ENCODE measurements at regions not wholly inside any gene's neighbourhood (a gene's known extent, or its start where the extent isn't known, plus 50 kb on each side); places are given as distances from the start of the nearest gene placed in this dataset.

DNA sequence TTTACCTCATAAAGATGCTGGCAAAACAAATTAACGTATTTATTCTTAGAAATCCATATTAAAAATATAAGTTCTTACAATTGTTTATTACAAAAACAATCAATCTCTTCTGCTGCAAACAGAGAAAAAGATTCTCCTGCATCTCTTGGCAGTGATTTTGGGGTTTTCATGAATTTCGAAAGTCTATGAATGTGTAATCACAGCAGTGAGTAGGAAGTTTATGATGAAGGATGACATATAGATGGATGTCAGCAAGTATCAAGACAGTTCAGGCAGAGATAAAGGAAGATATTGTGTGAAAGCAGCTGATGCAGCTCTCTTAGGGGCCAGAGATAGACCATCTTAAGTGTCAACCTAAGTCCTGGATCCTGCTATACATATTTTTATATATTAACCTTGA lies 196.9 kb upstream of the BANK1 start:
- DNase-seq = no peak

DNA sequence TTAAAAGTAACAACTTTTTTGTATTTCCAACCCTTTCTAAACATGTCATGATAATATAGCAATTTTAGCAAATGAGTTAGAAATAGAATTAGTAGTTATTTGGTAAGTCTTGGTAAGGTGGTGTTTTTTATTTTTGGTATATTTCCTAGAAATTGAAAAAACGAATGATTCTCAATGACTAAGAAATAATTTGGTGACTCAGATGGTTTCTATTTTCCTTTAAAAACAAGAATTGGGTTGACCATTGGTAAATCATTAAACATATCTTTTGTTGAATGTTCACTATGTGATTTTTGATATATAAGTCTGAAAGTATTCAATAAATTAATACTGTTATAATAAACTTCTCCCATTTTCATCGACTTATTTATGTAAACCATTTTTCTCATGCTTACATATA lies 206.2 kb upstream of the BANK1 start:
- no peak for DNase-seq

DNA sequence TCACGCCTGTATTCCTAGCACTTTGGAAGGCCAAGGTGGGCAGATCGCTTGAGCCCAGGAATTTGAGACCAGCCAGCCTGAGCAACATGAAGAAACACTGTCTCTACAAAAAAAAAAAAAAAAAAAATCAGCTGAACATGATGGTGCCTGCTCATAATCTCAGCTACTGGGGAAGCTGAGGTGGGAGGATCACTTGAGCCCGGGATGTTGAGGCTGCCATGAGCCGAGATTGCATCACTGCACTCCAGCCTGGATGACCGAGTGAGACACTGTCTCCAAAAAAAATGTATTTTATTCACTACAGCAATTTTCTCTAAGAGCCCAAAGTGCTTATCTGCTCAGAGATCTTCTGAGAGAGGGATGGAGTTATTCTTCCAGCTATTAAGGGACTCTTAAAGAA lies 215.8 kb upstream of the PPP3CA start:
- DNase-seq = no peak

DNA sequence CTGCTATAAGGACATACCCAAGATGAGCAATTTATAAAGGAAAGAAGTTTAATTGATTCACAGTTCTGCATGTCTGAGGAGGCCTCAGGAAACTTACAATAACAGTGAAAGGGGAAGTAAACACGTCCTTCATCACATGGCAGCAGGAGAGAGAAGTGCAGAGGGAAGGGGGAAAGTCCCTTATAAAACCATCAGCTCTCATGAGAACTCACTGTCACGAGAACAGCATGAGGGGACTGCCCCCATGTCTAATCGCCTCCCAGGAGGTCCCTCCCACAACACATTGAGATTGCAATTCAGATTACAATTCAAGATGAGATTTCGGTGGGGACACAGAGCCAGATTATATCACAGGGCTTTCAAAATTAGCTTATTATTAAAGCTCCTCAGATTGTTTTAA lies 209.5 kb upstream of the PPP3CA start:
- DNase-seq = no peak

DNA sequence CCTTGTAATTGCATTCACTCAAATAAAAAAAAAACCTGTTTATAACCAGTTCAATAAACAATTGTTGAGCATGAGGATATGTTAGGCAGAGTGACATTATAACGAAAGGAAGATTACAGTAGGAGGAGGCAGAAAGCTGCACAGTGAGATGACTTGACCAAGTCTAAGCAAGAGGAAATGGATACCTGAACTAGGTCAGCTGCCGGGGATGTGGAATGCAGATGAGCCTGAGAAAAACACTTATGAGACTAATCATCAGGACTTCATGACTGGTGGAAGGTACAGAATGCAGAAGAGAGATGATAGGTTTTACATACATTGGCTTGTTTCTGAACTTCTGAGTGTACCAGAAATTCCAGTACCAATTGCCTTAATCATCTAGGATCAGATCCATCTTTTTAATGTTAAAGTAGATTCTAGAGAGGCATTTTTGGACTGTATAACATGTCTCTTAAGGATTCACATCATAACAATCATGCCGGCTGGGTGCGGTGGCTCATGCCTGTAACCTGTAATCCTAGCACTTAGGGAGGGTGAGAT lies 208.1 kb upstream of the PPP3CA start:
- no peak for DNase-seq

DNA sequence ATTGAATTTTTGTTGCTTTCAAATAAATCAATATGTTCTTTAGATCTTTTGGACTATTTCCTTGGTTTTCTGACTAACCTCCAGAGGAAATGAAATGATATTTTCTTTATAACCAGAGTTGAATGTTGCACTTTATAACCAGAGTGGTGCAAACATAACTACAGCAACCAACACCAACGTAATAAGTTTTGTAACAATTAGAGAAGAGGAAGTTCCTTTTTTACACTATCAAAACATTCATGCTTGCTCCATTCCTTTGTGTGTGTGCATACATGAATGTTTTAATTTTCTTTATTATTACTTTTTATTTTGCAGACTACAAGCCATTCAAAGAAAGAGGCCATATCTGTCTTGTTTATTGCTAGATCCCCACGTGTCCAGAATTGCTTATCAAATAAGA lies 193.0 kb upstream of the PPP3CA start:
- DNase-seq = no peak

DNA sequence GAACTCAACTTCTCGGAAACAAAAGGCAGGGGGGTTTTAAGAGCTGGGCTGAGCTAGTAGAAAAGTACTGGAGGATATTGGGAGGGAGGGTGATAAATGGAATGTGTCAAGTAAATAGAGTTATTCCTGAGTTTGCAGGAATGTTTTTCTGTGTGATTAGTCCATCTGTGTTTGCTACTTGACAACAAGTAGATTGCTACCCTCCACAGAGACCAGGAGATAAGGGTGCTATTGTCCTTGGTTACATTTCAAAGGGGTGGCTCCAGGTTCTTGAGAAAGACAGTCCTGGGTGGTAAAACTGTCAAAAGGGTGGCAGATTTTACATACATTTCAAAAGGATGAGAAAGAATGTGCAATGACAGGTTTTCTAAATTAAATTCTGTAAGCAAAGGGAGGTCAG lies 181.2 kb upstream of the PPP3CA start:
- DNase-seq = no peak

DNA sequence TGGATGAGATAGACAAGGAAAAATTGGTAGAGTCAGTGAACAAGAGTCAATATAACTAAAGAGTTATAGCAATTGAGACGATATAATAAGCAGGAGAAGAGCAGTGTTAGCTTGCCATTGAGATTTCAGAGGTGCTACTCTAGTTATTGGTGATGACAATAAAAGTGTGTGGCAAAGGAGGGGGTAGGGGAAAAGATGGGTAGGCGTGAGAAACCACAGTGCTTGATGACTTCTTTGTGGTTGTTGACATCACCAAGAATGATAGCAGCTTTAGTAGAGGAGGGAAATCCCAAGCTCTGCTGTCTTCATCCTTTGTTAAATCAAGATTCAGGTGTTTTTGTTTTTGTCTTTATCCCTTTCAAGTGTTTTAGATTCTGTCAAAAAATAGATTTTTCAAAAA lies 179.9 kb upstream of the PPP3CA start:
- DNase-seq = no peak

DNA sequence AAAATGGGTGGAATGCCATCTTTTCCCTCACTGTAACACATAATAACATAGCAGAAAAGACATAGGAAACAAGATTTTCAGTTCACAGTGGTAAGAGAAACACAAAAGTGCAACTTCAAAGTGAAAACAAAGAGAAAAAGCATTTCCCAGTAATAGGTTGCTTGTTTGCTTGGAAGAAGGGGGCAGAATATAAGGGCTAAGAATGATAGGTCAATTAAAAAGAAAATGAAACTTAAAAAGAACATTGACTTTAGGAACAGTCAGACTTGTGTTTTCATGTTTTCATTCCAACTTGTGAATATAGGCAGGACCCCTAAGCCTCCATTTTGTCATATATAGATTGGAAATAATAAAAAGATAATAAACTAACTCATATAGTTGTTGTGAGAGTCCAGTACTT lies 168.2 kb upstream of the PPP3CA start:
- no peak for DNase-seq

DNA sequence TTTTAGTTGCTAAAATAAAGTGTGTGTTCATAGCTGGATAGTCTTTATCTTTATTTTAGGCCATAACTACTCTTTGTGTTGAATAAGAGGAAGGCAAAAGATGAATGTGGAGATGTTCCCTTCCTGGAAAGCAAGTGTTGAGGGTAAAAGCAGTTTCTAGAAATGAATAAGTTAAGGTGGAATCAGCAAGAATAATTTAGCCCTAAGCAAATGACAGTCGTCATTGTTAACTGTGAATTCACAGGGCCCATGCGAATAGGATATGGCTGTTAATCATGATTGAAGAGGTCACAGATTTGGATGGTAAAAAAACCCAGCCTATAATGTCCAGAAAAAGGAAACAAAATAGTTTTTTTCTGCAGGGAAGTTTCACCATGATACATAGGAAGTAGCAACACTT lies 167.8 kb upstream of the PPP3CA start:
- DNase-seq = no peak

DNA sequence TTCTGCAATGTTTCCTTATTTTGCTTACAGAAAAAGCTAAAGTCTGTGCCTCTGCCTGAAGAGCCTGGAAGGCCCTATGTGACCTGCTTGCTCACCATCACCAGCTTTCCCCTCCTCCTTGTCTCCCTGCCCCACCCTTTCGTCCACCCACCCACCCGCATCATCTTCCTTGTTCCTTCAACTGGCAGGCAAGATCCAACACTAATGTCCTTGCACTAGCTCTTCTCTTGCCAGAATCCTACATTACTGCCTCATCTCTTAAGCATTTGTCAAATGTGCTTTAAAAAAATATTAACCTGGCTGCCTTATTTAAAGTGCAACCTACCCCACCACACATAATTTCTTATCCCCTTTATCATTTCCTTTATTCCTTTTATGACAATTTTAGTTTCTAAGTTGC lies 165.1 kb upstream of the PPP3CA start:
- DNase-seq = no peak

DNA sequence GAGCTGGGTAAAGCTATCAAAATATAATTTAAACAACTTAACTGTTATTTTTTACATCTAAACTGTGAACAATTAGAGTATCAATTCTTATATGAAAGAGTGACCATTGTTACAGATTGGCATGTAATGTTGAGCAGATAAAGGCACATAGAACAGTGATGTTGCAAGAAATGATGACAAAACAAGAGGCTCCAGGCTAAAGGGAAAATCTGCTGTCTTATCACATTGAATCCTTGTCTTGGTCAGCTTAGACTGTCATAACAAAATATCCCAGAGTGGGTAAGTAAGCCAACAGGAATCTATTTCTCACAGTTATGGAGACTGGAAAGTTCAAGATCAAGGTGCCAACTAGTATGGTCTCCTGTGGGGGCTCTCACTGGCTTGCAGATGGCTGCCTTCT lies 154.1 kb upstream of the PPP3CA start:
- DNase-seq = no peak

DNA sequence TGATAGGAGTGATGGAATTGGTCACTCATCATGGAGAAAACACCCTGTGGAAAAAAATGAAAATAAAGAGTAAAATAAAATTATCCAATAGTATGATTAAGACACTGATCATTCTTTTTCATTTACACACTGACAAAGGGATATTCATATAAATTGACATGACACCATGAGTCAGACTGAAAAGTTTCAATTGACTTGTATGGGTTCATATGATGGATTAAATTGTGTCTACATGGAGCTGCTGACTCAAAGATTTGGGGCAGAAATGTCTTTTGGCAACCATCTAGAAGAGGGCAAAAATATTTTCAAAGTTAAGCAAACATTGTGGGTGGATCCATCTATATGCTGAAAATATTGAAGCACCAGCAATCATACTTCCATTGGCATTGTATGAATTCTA lies 153.4 kb upstream of the PPP3CA start:
- no peak for DNase-seq

DNA sequence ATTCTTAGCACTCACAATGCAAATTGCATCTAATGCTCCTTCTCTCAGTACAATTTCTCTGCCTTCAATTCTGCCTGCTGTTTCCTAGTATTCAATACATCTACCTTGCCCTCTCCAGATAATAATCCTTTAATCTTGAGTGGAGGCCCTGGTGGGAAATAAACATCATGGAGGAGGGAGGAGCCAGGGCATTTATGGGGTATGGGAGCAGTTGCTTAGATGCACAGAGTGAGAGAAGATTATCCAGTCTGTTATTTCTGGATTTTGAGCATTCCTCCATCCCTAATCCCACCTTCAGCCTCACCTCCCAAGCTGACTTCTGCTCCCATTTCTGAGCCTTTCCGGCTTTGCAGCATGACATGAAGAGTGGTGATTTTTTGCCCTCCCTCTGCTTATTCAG lies 127.9 kb upstream of the PPP3CA start:
- DNase-seq = no peak

DNA sequence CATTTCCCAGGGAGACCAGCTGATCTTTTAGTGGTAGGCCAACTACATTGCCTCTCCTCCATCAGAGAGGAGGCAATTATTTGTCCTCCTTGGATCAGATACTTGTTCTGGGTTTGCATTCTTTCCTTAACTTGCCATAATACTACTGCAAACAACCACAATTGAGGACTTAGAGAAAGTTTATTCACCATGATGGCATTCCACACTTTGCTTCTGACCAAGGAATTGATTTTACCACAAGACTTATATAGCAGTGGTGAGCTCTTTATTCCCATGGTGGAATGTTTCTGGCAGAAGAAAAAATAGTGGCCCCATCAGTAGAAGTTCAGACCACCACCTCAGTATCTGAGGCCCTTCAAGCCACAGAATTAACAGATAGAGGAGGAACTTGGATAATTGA lies 123.9 kb upstream of the PPP3CA start:
- no peak for DNase-seq

DNA sequence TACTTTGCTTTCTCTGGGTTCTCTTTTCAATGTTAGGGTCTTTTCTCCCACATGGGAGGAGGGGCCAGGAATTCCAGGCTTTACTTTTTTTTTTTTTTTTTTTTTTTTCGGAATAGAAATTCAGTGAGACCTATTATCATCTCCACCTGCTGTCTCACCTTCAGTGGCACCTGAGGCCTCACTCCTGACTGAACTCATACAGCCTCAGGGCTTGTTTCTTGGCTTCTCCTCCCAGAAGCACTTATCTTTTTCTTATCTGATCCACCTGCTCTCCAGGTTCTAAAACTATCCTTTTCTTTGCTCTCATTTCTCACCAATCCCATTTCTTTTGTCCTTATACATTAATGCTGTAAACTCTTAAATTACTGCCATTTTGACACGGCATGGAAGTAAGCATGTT lies 117.3 kb upstream of the PPP3CA start:
- no peak for DNase-seq

DNA sequence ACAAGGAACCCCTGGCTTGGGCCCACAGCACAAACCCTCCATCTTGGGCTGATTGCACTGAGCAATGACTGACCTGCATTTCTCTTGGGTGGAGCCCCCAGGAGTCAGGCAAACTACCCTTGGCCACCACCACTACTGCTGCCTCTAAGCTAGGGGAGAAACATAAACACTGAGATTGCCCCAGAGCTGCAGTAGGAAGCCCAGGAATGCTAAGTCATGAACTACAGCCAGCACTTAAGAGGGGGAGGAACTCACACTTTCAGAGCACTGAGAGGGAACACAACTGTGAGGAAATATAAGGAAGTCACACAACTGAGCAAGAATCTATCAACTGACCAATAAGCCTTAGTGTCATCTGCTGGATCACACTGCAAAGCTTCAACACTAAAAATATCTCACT lies 111.6 kb upstream of the PPP3CA start:
- DNase-seq = no peak

DNA sequence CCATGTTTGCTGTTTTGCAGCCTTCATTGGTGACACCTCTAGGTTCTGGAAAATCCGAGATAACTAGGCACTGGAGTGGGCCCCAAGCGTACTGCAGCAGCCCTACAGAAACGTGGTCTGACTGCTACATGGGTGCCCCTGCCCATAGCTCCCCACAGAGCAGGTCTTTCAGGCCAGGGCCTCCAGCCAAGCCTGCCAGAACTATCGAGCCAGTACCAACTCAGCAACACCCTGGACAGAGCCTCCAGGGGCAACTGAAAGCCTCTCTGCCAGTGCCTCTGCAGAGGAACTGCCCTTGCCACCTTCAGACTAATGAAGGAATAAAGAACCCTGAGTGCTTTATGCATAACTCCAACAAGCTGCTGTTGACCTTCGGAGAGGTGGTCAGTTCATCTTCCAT lies 111.1 kb upstream of the PPP3CA start:
- DNase-seq = no peak

DNA sequence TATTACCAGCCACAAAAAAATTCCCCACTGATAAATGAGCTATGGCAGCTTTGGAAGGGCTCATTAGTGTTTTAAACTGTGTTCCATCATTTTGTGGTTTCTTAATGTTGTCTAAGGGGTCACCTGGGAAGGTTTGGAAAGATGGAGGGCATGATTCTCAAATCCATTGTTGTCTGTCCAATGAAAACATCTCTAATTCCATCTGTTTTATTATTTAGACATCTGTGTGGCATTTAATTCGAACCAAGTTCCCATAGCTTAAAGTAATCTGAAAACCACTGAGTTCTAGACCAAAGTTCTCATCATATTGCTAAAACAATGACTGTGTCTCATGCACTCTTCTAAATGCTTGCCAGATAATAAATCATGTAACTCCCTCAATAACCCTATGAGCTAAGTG lies 103.8 kb upstream of the PPP3CA start:
- no peak for DNase-seq

DNA sequence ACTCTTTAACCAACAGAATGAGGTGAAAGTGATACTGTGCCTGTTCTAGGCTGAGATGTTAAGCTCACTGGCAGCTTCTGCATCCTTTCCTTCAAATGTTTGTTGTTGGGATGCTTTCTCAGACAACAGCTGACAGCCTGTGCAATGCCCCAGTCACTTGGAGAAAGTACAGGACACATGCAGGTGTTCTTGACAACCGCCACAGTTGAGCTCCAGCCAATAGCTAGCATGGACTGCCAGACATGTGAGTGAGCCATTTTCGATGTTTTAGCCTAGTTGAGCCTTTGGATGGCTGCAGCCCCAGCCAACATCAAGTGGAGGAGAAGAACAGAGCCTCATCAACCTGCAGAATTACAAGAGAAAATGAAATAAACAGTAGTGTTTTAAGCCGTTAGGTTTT lies 94.1 kb upstream of the PPP3CA start:
- no peak for DNase-seq

DNA sequence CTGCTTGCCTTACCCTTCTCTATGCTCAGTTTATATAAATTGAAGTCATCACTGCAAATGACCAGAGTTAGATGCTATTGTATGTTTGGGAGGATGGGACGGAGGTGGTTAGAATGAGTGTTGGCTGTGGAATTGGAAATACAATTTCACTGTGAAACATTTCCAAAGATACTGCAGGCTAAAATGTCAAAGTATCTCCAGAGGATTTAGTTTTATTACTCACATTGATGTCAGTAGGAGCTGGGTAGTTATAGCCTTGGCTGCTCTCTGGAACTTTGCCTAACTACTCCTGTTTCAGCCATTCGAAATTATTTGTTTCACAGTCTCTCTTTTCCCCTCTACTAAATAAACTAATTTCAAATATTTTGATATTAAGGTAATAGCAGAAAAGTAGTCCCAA lies 92.6 kb upstream of the PPP3CA start:
- no peak for DNase-seq

DNA sequence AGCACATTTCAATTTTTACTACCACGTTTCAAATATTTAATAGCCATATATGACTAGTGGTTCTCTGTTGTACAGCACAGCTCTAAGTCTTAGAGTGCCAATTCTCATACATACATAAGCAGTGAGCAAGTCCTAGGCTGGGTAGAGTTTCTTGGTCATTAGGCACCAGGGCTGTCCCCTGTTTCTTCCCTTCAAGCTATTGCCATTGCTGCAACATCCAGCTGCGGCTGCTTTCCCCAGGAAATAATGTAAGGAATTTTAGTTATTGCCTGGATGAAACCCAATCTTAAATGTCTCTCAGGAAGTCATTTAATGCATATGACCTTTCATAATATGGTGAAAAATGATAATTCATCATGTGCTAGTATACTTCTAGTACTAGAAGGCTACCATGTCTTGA lies 74.1 kb upstream of the PPP3CA start:
- DNase-seq = no peak

DNA sequence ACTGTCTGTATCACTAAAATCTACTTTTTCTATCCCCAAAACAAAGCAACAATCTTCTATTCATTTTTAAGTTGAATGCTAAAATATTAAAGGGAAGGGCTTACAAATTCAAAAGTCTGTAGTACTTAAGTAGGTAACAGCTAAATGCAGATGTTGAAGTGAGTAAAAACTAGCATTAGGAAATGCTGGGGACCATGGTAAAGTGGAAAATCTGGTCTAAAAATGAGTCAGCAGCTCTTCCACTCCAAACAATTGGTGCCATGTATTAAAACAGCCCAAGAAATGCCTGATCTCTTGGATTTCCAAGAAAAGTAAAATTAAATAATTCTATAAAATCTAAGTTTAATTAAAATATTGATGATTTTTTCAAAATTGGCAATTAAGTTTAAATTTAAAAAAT lies 73.3 kb upstream of the PPP3CA start:
- DNase-seq = no peak

DNA sequence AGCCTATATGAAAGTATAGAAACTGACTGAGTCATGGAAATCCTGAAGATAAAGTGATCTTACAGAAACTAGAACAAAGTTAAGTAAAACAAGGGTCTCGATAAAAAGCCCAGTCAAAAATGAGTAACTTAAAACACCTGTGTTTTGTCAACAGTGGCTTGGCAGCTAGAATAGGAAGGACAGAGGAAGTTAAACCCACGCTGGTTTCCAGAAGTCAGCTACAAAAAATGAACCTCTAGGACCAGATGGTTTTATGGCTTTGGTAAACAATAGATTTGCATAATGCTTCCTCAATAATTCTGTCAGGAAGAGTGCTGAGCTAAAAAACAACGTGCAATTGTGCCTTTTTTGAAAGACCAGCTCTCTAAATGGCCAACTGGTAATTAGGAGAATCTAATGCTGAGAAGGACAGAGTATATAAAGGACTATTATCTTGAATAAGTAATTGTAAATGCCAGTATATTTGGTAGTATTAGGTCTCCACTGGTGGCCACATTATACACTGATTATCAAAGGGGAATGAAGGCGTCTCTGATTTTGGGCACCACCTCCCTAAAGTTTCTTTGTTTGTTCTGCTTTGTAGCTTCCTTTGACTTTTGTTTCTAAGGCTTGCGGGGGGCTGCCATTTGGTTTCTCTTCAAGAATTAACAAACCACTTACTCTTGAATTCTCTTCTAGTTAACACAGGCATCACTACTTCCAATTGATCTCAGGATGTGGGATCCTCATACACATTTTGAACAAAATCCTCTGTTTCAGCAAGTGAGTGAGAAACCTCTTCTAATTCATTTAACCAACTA lies 72.2 kb upstream of the PPP3CA start:
- DNase-seq = peak; percentile 36

DNA sequence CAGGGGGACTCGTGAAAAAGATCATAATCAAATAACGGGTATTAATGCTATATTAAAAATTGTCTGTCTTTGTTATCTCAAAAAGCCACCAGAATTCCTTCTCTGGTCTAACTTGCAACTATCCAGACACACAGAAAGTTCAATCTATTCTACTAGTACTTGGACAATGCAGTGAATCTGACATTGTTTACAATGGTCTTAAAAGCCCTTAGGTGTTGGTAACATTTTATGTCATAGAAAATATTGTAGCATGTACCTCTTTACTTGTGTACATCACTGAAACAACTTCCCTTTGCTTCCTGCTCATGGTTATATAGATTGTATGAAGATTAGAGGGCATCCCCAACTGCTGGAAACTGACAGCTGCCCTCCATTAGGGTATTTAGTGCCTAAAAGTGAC lies 71.1 kb upstream of the PPP3CA start:
- no peak for DNase-seq

All from skin of body (tissue), 1 donor.